ENCODE measurements at regions not wholly inside any gene's neighbourhood (a gene's known extent, or its start where the extent isn't known, plus 50 kb on each side); places are given as distances from the start of the nearest gene placed in this dataset.

DNA sequence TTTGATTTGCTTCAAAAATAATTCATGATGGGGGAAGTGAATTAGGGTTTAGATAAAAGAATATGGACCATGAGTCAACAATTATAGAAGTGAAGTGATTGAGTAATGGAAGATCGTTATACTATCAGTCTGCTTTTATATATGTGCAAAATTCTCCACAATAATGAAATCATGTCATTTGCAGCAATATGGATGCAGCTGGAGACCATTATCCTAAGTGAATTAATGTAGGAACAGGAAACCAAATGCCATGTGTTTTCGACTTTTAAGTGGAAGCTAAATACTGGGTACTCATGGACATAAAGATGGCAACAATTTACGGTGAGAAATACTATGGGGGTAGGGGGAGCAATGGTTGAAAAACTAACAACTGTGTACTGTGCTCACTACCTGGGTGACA, 144.7 kb upstream of the SRD5A2 start:
- TF ChIP-seq CTCF (IDR thresholded peaks at IDR 0.05) (no peak), EP300 (IDR thresholded peaks at IDR 0.05) (no peak), POLR2AphosphoS5 (IDR thresholded peaks at IDR 0.05) (no peak)
